ENCODE measurements at regions not wholly inside any gene's neighbourhood (a gene's known extent, or its start where the extent isn't known, plus 50 kb on each side); places are given as distances from the start of the nearest gene placed in this dataset.

GRCh38 chr2:54360055-54360792 is 95.9 kb upstream of the SPTBN1 start:
- DNase-seq, result no peak

- DNase-seq, result no peak
Observed at GRCh38 chr2:54364409-54364808, 91.7 kb upstream of the SPTBN1 start.

- no peak for DNase-seq
Observed at GRCh38 chr2:54365661-54366060, 90.5 kb upstream of the SPTBN1 start.

DNA sequence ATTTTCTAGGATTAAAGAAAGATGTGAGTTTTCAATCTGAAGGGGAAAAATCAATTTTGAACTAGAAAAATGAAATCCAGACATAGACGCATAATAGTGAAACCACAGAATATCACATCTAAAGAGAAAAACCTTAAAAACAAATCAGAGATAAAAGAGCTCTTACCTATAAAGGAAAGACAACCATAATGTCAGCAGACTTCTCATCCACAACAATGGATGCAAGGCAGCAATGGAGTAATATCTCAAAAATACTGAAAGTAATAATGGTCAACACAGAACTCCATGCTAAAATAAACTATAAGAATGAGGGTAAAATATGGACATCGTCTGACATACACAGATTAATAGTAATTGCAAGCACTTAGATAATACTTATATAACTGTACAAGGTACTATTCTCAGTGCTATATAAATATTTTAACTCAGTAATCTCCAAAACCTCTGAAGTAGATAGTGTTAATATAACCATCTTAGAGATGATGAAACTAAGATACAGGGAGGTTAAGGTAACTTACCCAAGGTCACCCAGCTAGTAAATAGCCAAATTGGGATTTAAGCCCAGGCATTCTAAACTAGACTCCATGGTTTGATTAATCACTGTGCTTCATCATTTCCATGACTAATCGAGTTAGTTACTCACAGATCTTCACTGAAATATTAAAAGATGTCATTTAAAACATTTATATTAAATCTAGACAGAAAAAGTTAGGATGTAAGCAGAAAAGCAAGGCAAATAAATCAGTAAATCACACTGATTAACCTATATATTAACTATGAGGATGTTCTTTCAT is 89.4 kb upstream of the SPTBN1 start:
- DNase-seq, result no peak

GRCh38 chr2:54370405-54371104 is 85.6 kb upstream of the SPTBN1 start:
- DNase-seq, result no peak

DNA sequence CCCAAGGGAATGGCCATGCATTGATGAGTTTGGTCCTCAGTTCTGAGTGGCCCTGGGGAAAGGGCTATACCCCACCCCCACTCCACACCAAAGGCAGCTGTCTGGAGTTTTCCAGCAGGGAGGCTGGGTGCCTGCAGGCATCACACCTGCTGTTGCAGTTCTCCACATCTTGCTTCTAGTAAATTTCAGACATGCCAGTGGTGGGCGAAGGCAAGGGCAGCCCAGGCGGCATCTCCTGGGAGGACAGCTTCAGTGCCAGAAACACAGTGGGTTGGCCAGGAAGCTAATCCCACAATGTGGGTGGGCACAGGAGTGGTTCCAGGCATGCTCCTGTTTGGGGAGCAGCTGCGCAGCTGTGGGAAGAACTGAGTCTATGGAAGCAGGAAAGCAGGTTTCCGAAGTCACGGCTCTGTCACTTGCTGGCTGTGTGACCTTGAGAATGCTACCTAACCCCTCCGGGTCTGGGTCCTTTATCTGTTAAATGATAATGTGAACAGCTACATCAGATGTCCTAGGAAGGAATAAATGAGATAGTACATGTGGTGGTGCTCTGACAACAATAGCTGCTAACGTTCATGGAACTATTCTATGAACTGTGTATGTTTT is 84.6 kb upstream of the SPTBN1 start:
- DNase-seq, result no peak

DNA sequence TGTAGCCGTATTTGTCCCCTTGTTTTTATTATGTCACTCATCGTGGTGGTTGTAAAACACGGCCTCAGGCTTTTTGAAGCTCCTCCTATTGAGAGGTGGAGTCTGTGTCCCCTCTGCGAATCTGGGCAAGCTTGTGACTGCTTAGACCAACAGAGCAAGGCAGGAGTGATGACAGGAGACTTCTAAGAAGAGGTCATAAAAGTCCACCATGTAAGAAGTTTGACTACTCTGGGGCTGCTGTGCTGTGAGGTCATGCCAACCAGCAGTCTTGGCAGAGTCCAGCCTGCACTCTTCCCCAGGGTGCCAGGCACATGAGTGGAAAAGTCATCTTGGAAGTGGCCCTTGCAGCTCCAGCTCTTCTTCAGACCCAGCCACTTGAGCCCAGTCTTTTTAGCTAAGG is 83.8 kb upstream of the SPTBN1 start:
- no peak for DNase-seq

- no peak for DNase-seq
Observed at GRCh38 chr2:54373855-54374254, 82.3 kb upstream of the SPTBN1 start.

- DNase-seq, result no peak
Observed at GRCh38 chr2:54374591-54375364, 81.3 kb upstream of the SPTBN1 start.

DNA sequence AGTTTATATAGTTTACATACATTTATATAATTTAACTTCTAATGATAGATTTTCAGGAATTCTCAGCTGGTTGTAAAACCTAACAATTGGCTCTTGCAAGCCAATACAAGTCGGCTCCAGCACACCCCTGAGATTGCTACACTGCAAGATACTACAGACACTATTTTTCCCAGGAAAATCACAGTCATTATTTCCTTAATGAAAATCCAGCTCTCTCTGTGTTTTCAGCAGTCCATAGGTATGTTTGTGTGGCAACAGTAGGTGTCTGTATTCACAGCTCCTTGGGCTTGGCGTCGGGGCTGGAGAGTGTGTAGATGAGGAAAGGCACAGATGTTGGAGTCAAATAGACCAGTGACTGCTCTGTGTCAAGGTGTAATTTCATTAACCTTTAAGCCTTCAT is 78.7 kb upstream of the SPTBN1 start:
- no peak for DNase-seq

- DNase-seq, result no peak
Observed at GRCh38 chr2:54377901-54378493, 78.1 kb upstream of the SPTBN1 start.

DNA sequence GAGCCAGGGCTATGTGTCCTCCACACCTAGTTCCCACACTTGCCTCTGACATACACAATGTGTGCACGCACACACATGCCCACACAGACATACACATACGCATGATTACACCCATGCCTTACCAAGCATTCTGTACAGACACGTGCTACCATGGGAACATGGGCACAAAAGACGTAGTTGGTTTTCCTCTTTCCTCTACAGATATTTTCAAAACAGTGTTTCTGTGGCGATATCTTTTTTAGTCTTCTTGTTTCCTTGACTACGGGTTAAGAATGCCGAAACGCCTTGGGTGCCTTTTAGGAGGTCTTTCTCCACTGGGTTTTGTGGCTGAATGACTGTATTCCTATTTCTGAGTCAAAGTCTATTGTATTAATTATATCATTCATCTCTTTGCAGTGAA is 75.5 kb upstream of the SPTBN1 start:
- no peak for DNase-seq

DNA sequence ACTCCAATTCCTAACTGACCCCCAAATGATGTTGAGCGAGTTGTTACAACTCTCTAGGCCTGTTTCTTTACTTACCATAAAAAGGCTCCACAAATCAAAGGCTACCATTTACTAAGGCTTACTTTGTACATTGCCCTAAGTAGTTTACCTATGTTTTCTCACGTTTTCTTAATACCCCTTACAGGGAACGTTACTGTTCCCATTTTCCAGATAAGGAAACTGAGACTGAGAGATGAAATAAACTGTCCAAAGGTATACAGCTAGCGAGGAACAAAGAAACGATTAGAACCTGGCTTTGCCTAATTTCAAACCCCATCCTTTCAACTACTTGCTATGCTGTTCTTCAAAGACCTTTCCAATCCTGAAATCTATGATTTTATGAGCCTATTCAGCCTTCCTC is 74.8 kb upstream of the SPTBN1 start:
- no peak for DNase-seq

DNA sequence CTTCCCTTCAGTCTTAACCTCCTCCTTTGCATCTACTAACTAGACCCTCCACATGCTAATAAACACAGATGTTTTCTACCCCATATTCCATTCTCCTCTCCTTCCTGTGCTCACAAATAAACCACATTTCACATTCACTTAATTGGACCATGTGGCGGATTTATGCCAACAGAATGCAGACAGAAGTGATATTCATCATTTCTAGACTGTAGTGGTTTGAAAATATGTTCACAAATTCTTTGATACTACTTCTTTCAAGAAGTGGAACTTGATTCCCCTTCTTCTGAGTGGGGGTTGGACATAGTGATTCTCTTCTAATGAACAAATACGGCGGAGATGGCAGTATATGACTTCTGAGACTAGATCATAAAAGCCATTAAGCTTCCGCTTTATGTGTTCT is 73.5 kb upstream of the SPTBN1 start:
- no peak for DNase-seq

- no peak for DNase-seq
Observed at GRCh38 chr2:54384301-54385203, 71.6 kb upstream of the SPTBN1 start.

DNA sequence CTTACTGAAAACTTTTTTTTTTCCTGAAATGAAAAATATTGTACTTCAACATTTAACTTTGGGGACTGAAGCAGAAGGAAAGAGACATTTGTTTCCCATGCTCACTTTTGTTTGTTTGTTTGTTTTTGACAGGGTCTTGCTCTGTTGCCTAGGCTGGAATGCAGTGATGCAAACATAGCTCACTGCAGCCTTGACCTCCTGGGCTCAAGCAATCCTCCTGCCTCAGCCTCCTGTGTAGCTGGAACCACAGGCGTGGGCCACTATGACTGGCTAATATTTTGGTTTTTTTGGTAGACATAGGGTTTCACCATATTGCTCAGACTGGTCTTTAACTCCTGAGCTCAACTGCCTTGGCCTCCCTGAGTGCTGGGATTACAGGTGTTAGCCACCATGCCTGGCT is 70.9 kb upstream of the SPTBN1 start:
- DNase-seq, result no peak

GRCh38 chr2:54386585-54386984 is 69.5 kb upstream of the SPTBN1 start:
- DNase-seq, result no peak

DNA sequence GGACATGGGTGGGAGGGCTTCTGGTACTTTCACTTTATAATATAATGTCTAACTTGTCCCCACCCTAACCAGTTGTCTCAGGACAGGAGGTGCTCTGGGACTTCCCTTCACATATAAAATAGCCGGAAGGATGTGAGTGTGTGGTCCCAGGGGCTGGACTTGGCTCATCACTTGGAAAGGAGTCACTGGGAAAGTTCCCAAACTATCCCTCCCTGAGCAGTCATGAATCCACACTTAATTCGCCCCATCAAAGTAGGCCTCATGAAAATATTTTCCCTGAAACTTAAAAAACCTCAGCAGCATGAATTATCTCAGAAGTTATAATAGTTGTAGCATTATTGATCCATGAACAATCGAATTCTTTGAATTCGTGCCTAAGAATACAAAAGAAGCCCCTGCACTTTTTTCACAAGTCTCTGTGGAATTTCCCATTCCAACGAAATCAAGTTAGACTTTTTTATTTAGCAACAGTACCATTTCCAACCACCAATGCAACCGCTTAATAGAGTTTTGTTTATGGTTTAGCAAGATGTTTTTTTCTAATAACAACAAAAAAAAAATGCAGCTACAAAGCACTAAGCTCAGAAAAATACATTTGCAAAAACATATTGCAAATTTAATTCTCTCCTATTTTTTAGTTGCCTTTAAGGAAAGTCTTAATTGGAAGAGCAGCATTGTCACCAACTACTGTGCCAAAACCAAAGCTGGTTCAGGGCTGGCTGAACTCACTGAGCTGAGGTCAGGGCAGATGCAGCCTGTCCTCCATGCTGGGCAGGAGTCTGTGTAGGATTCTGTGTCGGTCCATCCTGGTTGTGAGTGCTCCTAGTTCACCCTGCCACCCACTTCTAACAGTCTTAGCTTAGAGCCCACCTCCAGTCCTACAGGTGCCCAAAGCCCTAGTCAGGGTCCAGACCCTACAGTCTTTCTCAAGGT is 68.8 kb upstream of the SPTBN1 start:
- no peak for DNase-seq

DNA sequence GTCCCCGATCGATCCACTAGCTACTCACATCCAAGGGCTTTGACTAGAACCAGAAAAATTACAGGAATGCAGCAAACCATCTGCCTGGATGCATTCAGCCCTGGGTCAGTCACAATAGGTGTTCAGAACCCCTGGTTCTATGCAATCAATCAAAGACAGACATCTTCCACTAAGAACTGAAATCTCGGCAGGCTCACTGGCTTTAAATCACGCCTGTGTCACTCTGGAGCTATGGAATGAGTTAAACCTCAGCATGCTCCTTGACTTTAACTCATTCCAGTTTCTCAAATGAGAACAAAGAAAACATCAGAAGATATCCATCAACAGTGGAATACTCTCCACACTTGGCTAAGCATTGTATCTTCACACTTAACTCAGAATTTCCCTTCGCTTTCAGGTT is 68.1 kb upstream of the SPTBN1 start:
- DNase-seq, result no peak
